T follicular helper cell (primary cell): ENCODE measurements at regions not wholly inside any gene's neighbourhood (a gene's known extent, or its start where the extent isn't known, plus 50 kb on each side); places are given as distances from the start of the nearest gene placed in this dataset.
"Not testable (repeated sequence)": the region's sequence is repeated elsewhere in the genome, so short reads cannot be mapped to it uniquely, and the experiment has no call there.

Experiments
- DNase-seq: peaks from one replicate; pipeline ENCODE4 v3.0.0-alpha.2; 2020; ENCODE audit warnings: low read depth

GRCh38 chr21:28282833-28283232, 709.8 kb downstream of the LTN1 start:
- DNase-seq: no peak

- not testable (repeated sequence) for DNase-seq
Observed at GRCh38 chr21:28281357-28281756, 711.3 kb downstream of the LTN1 start.

- no peak for DNase-seq
Observed at GRCh38 chr21:28280611-28281010, 712.1 kb downstream of the LTN1 start.

- DNase-seq: no peak
Observed at GRCh38 chr21:28277324-28277723, 715.4 kb downstream of the LTN1 start.

- DNase-seq: no peak
Observed at GRCh38 chr21:28272272-28272992, 720.2 kb downstream of the LTN1 start.

- no peak for DNase-seq
Observed at GRCh38 chr21:28269173-28269572, 723.5 kb downstream of the LTN1 start.

GRCh38 chr21:28268685-28269084, 724.0 kb downstream of the LTN1 start:
- no peak for DNase-seq

GRCh38 chr21:28267449-28267848, 725.2 kb downstream of the LTN1 start:
- DNase-seq: no peak

GRCh38 chr21:28266061-28266460, 726.6 kb downstream of the LTN1 start:
- no peak for DNase-seq

GRCh38 chr21:28263974-28264373, 728.7 kb downstream of the LTN1 start:
- DNase-seq: no peak

GRCh38 chr21:28261298-28261697, 731.4 kb downstream of the LTN1 start:
- no peak for DNase-seq

GRCh38 chr21:28257276-28257675, 735.4 kb downstream of the LTN1 start:
- DNase-seq: no peak

- DNase-seq: no peak
Observed at GRCh38 chr21:28256837-28257236, 735.8 kb downstream of the LTN1 start.

- DNase-seq: no peak
Observed at GRCh38 chr21:28256420-28256831, 736.3 kb downstream of the LTN1 start.

- DNase-seq: no peak
Observed at GRCh38 chr21:28253961-28254360, 738.7 kb downstream of the LTN1 start.

GRCh38 chr21:28253338-28253737, 739.3 kb downstream of the LTN1 start:
- DNase-seq: no peak

- DNase-seq: no peak
Observed at GRCh38 chr21:28252928-28253327, 739.7 kb downstream of the LTN1 start.

GRCh38 chr21:28250946-28251345, 741.7 kb downstream of the LTN1 start:
- DNase-seq: no peak

GRCh38 chr21:28247454-28248020, 745.1 kb downstream of the LTN1 start:
- no peak for DNase-seq

GRCh38 chr21:28240586-28240985, 752.1 kb downstream of the LTN1 start:
- DNase-seq: no peak

GRCh38 chr21:28239340-28239739, 753.3 kb downstream of the LTN1 start:
- no peak for DNase-seq

GRCh38 chr21:28237661-28238060, 755.0 kb downstream of the LTN1 start:
- no peak for DNase-seq

- DNase-seq: no peak
Observed at GRCh38 chr21:28235169-28235895, 757.3 kb downstream of the LTN1 start.
